Eye (tissue), 1 donor: ENCODE measurements at regions not wholly inside any gene's neighbourhood (a gene's known extent, or its start where the extent isn't known, plus 50 kb on each side); places are given as distances from the start of the nearest gene placed in this dataset.
"Not testable (repeated sequence)": the region's sequence is repeated elsewhere in the genome, so short reads cannot be mapped to it uniquely, and the experiment has no call there.

Experiments
- DNase-seq: peaks from one replicate; pipeline ENCODE4 v3.0.0-alpha.2; 2015

DNA sequence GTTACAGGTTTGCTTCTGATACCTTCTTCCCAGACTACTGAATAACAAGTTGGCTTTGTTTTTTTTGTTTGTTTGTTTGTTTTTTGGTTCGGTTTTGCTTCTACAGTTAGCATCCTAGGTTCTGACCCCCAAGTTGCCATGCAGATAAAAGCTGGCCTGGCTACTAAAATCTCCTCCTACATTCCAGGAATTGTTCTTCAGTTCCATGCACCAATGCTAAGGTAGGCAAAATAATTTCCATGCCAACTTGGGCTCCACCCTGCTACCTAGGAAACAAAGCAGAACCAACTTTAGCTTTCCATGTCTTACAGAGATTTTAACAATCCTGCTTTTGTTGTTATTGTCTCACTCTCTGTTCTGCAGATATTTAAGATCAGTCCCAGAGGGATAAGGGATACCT, 495.5 kb upstream of the SOX9 start:
- DNase-seq = no peak

DNA sequence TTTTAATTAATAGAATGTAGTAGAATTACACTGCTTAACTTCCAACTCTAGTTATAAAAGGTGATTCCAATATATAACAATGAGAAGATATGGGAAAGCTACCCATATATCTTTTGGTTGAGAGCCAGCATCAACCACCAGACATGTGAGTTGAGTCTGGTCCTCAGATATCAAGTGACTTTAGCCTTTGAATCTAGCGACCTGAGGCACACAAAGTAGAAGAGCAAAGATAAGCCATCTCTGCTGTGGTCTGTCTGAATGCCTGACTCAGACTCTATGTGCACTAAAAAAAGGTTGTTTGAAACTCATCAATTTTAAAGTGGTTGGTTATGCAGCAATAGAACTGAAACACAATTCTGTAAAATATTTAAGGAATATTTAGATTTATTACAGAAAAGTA, 492.5 kb upstream of the SOX9 start:
- no peak for DNase-seq

DNA sequence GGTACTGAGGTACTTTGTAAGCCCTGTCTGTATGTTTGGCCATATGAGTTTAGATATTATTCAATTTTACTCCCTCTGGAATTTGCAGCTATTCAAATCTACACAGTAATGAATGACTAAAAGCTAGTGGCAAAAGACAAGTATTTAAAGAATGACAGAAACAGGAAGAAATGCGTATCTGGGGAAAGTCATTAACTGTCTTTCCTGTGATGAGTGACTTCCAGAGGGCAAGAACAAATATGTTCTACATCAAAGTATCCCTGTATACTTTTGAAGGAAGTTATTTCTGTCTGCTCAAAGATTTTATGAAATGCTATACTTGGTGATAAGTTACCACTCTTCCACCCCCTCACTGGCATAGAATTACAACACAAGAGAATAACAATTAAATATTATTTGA, 489.3 kb upstream of the SOX9 start:
- no peak for DNase-seq

DNA sequence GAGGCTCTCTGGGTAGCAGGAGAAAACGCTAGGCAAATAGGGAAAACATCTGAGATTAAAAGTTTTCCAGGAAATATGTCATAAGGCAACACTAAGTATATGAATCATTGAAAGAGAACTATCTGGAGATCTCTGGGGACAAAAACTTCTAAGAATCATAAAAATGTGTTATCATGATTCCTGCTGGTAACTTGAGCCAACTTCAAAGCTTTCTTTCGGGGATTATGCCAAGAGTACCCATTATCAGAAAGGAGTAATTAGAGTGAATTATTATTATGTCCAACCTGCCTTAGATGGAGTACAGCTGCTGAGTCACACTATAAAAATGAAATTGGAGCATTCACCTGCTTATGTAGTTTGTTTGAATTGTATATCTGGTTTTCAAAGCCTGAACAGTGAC, 488.5 kb upstream of the SOX9 start:
- no peak for DNase-seq

DNA sequence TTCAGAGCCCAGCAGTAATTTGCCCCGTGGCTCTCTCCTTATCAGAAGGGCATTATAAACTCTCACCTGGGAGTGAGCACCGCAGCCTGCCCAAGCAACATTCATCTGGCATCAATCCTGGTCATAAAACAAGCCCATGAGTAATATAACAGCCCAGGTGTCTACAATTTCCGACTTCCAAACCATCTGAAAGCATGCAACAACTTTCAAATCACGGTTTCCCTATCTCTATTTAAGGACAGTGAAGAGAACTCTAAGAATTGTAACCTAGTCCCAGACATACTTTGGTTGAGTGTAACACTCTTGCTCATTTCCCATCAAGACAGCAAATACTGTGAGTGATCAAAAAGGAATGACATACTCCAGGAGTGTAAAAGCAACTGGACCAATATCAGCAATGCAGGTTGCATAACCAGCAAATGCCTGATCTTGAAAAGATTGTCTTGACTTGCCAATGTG, 487.4 kb upstream of the SOX9 start:
- no peak for DNase-seq

DNA sequence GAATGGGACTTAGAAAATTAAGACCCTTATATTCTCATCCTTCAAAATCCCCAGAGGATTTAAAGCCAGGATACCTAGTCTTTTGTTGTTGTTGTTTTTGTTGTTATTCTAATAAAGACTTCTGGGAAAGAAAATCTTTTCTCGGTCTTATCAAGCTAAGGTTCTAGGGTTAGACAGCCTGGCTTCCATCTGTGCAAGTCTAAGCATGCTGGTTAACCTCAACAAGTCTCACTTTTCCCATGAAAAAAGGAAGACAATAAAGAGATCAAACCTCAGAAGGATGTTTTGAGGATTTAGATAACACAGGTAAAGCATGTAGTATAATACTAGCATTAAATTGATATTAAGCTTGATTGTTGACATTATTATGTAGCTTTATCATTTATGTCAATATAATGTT, 486.4 kb upstream of the SOX9 start:
- no peak for DNase-seq

DNA sequence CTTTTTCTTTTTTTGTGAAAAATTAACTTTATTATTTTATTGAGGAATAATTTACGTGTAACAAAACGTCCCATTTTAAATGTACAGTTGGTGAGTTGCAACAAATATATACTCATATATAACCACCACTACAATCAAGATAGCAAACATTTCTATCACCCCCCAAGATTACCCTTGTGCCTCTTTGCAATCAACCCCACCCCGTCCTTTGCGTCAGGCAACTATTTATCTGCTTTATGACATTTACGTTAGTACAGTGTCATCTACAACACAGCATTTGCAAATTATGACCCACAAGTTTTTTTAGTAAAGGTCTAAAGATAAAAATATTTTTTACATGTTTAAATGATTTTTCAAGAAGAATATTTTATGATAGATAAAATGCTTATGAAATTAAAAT, 485.6 kb upstream of the SOX9 start:
- no peak for DNase-seq

DNA sequence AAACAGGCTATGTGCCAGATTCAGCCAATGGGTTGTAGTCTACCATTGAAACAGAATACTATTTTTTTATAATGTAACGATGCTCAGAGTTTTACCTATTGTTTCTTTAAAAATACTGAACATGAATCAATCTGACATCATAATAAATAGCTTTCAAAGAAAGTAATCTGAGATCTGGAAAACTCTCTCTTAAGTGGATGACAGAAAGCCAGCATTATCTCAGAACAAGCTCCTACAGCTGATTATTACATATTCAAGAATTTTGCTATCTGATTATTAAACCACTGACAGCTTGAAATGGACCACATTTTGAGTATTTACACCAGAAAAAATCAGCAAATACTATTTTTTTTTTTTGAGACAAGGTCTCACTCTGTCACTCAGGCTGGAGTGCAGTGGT, 484.2 kb upstream of the SOX9 start:
- no peak for DNase-seq

DNA sequence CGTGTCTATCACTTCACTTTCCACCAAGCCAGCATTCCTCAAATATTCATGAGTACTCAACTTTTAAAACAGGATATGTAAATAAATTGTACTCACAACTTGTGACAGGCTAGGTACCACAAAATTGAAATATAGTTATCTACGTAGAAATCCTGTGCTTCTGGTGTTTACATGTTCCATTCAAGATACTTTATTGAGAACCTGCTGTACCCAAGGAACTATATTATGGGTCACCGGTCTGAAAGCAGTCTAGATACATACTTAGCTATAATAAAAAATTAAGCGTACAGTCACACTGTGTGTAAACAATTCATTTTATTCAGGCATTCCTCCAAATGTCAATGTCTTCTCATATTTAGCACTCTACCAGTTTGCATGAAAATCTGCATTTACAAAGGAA, 482.2 kb upstream of the SOX9 start:
- DNase-seq = no peak

DNA sequence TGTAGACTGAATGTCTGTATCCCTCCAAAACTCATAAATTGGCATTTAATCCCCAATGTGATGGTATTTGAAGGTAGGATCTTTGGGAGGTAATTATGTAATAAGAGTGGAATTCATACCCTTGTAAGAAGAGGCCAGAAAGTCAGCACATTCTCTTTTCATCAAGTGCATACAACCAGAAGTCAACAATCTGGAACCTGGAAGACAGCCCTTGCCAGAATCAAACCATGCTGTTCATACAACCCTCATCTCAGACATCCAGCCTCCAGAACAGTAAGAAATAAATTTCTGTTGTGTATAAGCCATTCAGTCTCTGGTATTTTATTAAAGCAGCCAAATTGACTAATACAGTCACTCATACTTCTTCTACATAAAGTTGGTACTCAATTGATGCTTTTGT, 481.0 kb upstream of the SOX9 start:
- no peak for DNase-seq

DNA sequence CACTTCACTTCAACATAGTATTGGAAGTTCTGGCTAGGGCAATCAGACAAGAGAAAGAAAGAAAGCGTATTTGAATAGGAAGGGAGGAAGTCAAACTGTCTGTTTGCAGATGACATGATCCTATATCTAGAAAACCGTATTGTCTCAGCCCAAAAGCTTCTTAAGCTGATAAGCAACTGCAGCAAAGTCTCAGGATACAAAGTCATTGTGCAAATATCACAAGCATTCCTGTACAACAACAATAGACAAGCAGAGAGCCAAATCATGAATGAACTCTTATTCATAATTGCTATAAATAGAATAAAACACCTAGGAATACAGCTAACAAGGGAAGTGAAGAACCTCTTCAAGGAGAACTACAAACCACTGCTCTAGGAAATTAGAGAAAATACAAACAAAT, 473.9 kb upstream of the SOX9 start:
- not testable (repeated sequence) for DNase-seq

DNA sequence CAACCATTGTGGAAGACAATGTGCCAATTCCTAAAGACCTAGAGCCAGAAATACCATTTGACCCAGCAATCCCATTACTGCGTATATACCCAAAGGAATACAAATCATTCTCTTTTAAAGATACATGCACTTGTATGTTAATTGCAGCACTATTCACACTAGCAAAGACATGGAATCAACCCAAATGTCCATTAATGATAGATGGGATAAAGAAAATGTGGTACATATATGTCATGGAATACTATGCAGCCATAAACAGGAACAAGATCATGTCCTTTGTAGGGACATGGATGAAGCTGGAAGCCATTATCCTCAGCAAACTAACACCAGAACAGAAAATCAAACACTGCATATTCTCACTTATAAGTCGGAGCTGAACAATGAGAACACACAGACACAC, 472.5 kb upstream of the SOX9 start:
- DNase-seq = not testable (repeated sequence)

DNA sequence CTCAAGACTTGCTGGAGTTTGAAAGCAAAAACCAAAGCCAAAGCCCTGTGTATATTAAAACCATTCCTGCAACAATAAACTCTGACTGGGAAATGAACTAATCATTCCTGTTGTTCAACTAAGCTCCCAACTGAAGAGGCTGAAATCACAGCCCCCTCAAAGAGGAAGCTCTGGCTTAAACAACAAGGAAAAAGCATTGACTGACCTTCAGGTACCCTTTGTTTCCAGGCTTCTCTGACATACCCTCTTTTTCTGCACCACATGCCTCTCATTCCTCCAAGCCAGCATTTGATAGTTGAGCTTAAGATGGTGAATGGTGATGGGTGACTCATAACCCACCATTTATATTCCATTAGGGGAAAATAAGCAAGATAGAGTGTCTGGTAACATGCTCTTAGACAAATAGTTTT, 470.9 kb upstream of the SOX9 start:
- no peak for DNase-seq

DNA sequence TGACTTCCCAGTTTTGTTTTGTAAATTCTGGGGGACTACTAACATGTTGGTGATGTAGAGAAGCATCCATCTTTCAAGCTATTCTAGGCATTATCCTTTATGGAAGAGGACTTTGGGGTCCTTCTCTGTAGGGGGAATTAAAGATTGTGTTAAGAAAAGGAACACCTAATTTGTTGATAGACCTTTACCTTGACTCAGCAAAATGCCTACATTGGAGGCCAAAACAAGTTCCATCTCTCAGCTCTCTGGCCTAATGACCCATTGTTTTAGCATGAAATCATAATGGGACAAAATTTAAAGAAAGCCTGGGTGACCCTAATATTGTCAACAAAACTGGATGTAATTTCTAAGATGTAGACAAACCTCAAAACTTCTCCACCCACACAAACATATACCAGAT, 465.3 kb upstream of the SOX9 start:
- no peak for DNase-seq

DNA sequence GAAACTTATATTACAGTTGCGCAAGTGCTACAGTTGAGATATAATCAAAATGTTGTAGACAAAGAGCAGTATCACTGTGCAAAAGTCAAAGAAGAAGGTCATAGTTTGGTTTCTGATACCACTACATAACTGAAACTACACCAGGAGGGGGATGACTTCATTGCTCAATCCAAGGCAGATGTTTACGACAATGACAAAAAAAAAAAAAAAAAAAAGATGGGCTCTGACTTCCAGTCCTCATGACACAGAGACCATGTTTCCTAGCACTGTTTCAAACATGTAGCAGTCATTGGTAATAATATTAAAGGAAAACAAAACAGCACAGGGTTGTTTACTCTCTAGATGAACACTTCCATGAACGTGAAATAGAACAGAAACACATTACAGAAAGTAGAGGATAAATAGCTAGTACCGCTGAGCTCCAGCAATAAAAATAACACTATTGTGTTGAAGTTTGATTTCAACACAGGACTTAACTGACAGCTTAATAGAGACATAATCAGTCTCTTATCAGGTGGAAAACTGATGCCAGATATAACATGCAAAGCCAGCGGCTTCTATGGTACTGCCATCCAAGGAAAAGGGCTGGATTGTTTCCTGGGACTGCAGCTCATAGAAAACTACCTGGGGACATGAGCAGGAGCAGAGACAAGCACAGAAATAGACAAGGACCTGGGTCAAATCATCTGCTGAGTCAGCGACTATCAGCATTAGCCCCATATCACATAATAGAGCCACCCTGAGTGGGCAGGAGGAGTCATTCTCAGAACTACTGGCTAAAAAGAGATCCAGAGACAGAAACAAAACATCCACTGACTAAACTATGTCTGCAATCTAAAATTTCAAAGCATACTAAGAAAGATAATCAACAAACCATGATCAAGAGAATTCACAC, 463.6 kb upstream of the SOX9 start:
- no peak for DNase-seq

DNA sequence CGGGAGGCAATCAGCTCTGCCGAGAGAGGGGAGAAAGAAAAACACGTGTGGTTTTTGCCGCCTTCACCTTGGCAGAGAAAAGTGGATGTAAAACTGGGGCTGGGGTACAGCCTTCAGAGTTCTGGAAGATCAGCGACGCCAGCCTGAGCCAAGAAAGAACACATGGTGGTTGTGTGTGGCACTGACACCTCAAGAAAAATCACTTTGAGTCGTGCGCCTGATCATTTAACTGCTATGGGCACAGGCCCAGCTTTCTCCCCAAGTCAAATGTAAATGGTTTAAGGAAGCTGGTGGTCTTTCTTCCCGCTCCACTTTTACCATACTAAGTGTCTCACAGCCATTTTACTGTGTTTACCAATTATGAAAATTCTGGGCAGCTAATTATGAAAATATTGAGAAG, 461.8 kb upstream of the SOX9 start:
- DNase-seq = no peak

DNA sequence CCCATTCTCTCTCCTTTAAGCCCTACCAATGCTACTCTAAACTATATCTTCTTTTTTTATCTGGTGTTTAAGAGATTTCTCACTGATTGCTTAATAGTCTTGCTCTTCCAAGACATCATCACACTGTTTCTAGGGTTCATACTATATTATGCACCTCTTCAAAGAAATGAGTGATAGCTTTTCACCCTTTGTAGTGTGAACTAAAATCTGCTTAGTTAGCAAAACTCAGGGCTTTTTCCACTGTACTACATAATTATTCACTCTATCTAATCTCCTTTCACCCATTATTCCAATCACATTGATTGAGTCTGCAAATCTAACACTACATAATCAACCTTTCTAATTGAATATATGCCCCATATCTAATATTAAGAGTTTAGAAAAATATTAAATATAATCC, 456.0 kb upstream of the SOX9 start:
- DNase-seq = no peak

DNA sequence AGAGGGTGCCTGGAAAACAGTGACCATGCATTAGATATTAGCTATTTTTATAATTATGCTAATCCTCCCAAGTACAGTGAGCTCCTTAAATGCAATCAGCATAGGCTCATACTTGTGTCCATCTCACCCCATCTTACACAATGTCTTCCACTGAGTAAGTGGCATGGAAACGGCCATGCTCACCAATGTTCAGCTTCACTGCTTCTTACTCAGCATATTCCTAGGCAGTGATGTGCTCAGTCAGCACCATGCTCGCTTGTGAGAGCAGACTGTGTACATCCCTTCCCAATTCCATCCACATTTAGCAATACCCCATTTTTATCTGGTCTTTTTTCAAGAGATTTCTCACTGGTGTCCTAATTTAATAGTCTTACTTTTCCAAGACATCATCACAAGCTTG, 454.8 kb upstream of the SOX9 start:
- no peak for DNase-seq

DNA sequence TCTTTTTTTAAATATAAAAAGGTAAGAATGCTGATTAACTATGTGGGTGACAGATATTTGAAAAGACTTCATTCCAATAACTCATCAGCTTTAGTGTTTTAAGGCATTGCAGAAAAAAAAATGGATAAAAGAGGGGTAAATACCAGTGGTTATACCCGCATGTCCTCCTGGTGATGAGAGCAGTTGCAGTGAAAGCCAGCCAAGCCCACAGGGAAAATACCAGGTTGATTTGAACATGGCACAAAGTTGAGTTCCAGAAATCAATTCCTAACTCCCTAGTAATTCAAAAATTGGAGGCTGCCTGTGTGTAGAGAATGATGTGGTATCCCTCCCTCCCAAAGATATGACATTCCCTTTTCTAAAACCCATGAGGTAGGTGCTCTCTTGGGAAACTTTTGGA, 453.2 kb upstream of the SOX9 start:
- DNase-seq = no peak

DNA sequence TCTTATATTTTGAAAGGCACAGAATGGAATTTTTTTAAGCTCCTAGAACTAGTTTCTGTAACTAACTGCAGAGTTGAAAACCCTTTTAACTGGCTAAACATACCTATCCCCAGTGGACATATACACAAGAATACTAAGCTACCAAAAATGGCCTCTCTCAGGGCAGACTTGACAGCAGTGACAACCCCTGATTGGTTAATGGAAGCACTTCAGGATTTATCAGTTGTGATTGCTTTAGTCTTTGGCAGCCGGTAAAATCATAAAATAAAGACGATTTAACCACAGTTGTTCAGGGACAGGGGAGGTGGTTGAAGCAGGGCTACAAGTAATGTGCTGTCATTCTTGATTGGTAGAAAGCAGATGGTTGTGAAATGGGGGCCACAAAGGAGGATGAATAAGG, 452.0 kb upstream of the SOX9 start:
- DNase-seq = no peak

DNA sequence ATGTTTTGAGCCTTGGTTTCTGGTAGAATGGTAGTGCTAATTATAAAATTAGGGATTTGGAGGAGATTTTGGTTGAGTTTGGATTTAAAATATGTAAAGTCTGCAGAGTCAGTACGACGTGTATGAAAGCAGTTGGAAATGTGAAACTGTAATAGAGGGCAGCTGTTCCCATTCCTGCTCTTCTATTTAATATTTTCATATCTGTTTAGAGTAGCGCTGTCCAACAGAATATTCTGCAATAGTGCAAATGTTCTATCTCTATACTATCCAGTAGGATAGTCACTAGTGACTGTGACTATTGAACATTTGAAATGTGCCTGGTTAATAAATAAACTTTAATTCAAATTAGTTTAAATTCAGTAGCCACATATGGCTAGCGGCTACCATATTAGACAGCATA, 443.4 kb upstream of the SOX9 start:
- peak; percentile 8 for DNase-seq

DNA sequence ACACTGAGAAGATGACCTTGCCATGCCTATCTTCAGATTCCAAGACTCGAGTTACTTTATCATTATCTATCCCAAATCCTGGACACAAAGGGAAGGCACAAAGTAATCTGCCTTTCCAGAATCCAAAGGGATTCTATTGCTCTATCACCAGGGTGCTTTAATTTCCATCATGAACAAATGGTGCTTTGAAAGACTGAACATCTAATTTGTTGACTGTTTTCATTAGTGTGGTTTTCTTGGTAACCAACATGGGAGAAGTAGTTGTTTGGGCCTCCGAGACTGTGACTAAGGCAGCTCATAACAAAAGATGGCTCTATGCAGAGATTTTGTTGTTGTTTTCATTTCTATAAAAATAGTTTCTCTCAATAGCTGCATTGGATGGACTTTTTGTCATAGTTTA, 441.0 kb upstream of the SOX9 start:
- DNase-seq = no peak

DNA sequence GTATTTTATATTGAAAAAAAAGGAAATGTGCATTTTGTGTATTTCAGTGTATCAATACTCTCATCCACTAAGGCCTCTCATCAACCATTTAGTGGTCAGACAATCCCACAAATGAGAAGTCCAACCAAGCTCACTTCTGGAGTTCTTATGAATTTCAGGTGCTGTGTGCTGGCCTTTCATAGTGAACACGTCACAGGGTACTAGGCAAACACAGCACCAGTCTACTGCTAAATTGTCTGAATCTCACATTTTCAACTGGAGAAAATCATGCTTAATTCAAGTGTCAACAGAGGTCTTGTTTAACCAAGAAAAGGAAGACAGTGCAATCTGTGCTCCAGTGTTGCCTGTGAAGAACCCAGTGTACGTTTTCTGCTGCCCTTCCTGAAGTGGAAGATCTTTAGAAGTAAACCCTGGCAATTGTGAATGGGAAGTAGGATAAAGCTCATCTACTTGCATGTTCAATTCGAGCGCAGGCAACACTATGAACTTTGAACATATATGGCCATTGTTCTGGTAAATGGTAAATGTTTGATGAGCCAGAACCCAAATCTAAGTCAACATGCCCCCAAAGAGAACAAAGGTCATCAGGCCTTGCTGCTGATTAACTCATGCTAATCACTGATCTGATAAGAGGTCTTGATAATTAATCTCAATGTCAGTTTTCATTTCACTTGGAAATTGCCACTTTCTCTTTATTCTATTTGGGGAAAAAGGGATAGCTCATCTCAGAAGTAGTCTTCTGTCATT, 439.2 kb upstream of the SOX9 start:
- DNase-seq = no peak

DNA sequence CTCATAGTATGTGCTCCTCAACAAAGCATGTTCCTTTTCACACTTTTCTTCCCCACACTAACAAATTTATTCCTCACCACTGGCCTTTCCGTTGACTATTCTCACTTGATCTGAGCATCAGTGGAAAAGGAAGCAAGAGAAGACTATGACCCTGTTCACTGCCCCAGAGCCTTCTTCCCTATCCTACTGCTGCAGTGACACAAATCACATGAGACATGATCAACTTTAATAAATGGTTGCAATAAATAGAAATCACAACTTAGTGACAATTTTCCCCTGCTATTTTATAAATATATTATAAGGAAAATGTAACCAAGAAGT, 438.7 kb upstream of the SOX9 start:
- DNase-seq = no peak

DNA sequence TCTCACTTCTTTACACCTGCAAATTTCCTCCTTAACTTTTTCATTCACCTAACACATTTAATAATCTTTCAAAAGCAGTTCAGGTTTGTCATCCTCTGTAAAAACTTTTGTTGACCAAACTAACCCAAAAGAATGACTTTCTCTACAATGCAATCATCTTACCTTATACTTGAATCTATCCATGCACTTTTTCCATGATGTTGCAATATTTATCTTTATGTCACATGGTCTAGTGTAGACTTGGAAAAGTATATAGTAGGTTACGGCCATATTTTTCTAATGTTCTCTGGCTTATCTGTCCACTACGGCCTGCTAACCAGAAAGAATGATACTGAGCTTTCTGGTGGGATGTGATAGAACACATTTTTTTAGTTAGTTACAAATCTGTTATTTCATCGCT, 431.0 kb upstream of the SOX9 start:
- no peak for DNase-seq
